OCI-LY7 (cell line): ENCODE measurements at regions not wholly inside any gene's neighbourhood (a gene's known extent, or its start where the extent isn't known, plus 50 kb on each side); places are given as distances from the start of the nearest gene placed in this dataset.

Experiments
- BruUV-seq: library from RNA; stranded (reverse); fragments of 400-500 nt; replicated peaks from 2 replicates; lab custom pipeline; 2021; lab: Mats Ljungman, UMichigan
- CTCF ChIA-PET: fragments of 300-600 bp; sonication (Branson Sonifier 250); formaldehyde crosslinking; loops from one replicate; lab custom pipeline; 2022; ENCODE audit warnings: antibody characterized with exemption; ENCODE audit not compliant: unreplicated experiment; lab: Charles Lee
- POLR2A ChIA-PET: fragments of 300-600 bp; sonication (Branson Sonifier 250); formaldehyde crosslinking; loops from one replicate; lab custom pipeline; 2022; ENCODE audit warnings: antibody characterized with exemption; lab: Charles Lee
- DNase-seq: peaks from one replicate; pipeline ENCODE4 v3.0.0-alpha.2; 2015; ENCODE audit warnings: low spot score
- H2AFZ ChIP-seq: fragments of 200-600 bp; sonication (generic), shearing (Covaris generic); 2 replicates; pipeline ENCODE4 v1.6.1; 2014; ENCODE audit warnings: mild to moderate bottlenecking, antibody characterized with exemption, low read length, moderate library complexity
- H3K27ac ChIP-seq: fragments of 200-600 bp; sonication (generic); 2 replicates; pipeline ENCODE4 v1.5.1; 2014; ENCODE audit warnings: mixed run types, low read depth, mild to moderate bottlenecking, moderate library complexity, low read length, inconsistent platforms; ENCODE audit not compliant: poor library complexity, severe bottlenecking
- H3K36me3 ChIP-seq: fragments of 200-600 bp; sonication (generic); 2 replicates; pipeline ENCODE4 v1.6.1; 2014; ENCODE audit warnings: mild to moderate bottlenecking, antibody characterized with exemption, low read length, moderate library complexity, mixed read lengths; ENCODE audit not compliant: insufficient read depth
- H3K4me1 ChIP-seq: fragments of 200-600 bp; sonication (generic); 2 replicates; pipeline ENCODE4 v1.5.1; 2014; ENCODE audit warnings: mild to moderate bottlenecking, low read length; ENCODE audit not compliant: insufficient read depth, poor library complexity, severe bottlenecking
- H3K4me2 ChIP-seq: fragments of 200-600 bp; sonication (generic); 2 replicates; pipeline ENCODE4 v1.6.1; 2014; ENCODE audit warnings: mild to moderate bottlenecking, low read length
- H3K4me3 ChIP-seq: fragments of 200-600 bp; sonication (generic); 2 replicates; pipeline ENCODE4 v1.5.1; 2014; ENCODE audit warnings: mild to moderate bottlenecking, low read depth, low read length; ENCODE audit not compliant: poor library complexity, severe bottlenecking
- H3K79me2 ChIP-seq: fragments of 200-600 bp; sonication (generic); 2 replicates; pipeline ENCODE4 v1.6.1; 2016; ENCODE audit warnings: low read depth, mild to moderate bottlenecking, low read length, moderate library complexity, mixed read lengths; ENCODE audit not compliant: insufficient read depth
- H3K9me2 ChIP-seq: fragments of 200-600 bp; sonication (generic); 2 replicates; pipeline ENCODE4 v1.6.1; 2016; ENCODE audit warnings: mild to moderate bottlenecking, low read length, mixed read lengths; ENCODE audit not compliant: insufficient read depth
- H3K9me3 ChIP-seq: fragments of 200-600 bp; sonication (generic); 2 replicates; pipeline ENCODE4 v1.6.1; 2014; ENCODE audit warnings: mild to moderate bottlenecking, mixed run types, low read length, mixed read lengths
- H4K20me1 ChIP-seq: fragments of 200-600 bp; sonication (generic); 2 replicates; pipeline ENCODE4 v1.6.1; 2014; ENCODE audit warnings: mild to moderate bottlenecking, antibody characterized with exemption, low read length, moderate library complexity, mixed read lengths; ENCODE audit not compliant: insufficient read depth
- EZH2phosphoT487 ChIP-seq: fragments of 200-600 bp; sonication (generic); IDR thresholded peaks from 2 replicates; pipeline ENCODE4 v1.6.1; 2018; ENCODE audit warnings: low read depth, borderline replicate concordance, mild to moderate bottlenecking, mixed run types, antibody characterized with exemption, low read length, moderate library complexity, mixed read lengths
- intact Hi-C: fragments of 100-400 bp; cut with micrococcal nuclease; formaldehyde crosslinking; loops from one replicate; pipeline ENCODE4 v1.10.0; 2022; ENCODE audit not compliant: unreplicated experiment
- TF ChIP-seq, protein P1 (sequence below): fragments of 200-600 bp; sonication (generic); conservative IDR thresholded peaks from 2 replicates; pipeline ENCODE4 v1.5.1; 2014; ENCODE audit warnings: mild to moderate bottlenecking, antibody characterized with exemption, low read length, moderate library complexity, mixed read lengths

DNA sequence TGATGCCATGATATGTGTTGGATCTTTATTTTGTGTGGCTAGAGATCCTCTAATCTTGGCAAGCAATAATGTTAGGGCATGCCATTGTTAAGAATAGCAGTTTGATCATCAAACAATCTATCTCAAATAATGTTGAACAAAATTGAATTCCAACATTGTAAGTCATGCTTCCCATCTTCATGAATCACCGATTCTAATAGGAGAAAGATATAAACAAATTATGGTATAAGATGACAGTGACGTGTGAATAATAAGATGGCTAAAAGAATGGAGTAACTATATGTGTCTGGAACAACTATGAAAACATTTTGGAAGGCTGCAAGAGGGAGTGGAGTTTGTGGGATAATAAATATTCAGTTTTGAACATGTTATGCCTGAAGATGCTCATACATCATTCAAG, 208.4 kb downstream of the DTHD1 start:
- intact Hi-C loops, result no loop called here
- Histone ChIP-seq H3K27ac (no peak overlapping the region), H3K4me1 (no peaks in the 10 kb centered on the region), H3K79me2 (no peaks in the 10 kb centered on the region), H3K4me3 (no peak overlapping the region), H2AFZ (no peak overlapping the region), H3K9me3 (no peaks in the 10 kb centered on the region), H3K9me2 (no peaks in the 10 kb centered on the region), H3K36me3 (no peaks in the 10 kb centered on the region), H4K20me1 (no peaks in the 10 kb centered on the region), H3K4me2 (no peak overlapping the region)
- no peak for DNase-seq
- TF ChIP-seq, protein P1, sequence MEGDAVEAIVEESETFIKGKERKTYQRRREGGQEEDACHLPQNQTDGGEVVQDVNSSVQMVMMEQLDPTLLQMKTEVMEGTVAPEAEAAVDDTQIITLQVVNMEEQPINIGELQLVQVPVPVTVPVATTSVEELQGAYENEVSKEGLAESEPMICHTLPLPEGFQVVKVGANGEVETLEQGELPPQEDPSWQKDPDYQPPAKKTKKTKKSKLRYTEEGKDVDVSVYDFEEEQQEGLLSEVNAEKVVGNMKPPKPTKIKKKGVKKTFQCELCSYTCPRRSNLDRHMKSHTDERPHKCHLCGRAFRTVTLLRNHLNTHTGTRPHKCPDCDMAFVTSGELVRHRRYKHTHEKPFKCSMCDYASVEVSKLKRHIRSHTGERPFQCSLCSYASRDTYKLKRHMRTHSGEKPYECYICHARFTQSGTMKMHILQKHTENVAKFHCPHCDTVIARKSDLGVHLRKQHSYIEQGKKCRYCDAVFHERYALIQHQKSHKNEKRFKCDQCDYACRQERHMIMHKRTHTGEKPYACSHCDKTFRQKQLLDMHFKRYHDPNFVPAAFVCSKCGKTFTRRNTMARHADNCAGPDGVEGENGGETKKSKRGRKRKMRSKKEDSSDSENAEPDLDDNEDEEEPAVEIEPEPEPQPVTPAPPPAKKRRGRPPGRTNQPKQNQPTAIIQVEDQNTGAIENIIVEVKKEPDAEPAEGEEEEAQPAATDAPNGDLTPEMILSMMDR, result no peak
- no peak for TF ChIP-seq EZH2phosphoT487
- no TSS peak for BruUV-seq
- ChIA-PET CTCF (no interaction called here), POLR2A (no interaction called here)

DNA sequence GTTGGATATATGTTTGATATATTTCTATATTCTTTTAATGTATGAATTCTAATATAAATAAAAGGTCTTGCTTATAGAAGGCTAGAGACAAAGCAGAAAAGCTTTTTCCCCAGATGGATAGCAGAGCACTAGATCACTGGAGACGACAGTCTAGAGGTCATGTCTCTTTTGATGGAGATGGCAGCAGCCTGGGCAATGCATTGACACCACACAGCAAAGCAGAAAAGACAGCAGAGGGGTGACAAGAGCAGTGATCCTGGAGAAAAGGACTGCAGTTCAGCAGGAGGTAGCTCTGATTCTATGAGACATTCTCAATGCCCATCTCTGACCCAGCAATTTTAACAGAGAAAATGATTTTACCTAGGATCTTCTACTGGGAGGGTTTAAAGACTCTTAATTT, 210.6 kb downstream of the DTHD1 start:
- Histone ChIP-seq H3K9me3 (no peaks in the 10 kb centered on the region), H3K4me1 (no peaks in the 10 kb centered on the region), H3K79me2 (no peaks in the 10 kb centered on the region), H3K4me2 (no peak overlapping the region), H4K20me1 (no peaks in the 10 kb centered on the region), H3K4me3 (no peak overlapping the region), H3K27ac (no peak overlapping the region), H3K9me2 (no peaks in the 10 kb centered on the region), H3K36me3 (no peaks in the 10 kb centered on the region), H2AFZ (no peak overlapping the region)
- ChIA-PET POLR2A (no interaction called here), CTCF (no interaction called here)
- no peak for TF ChIP-seq EZH2phosphoT487
- TF ChIP-seq, protein P1, result no peak
- DNase-seq, result no peak
- no TSS peak for BruUV-seq
- intact Hi-C loops, result no loop called here

DNA sequence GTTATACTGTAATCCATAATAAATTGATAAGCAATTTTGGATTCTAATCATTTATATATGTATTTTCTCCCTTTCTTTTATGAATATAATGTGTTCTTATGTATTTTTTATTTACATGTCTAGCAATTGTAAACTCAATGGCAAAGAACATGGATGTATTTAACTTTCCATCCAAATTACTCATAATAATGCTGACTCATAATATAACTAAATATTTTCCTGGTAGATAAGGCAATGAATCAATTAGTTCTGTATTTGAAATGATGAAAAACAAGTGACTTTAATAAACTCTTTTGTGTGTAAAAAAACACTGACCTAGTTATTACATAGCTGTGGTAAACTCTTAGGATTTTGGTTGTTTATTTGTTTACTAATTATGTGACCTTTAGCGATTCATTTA, 211.2 kb downstream of the DTHD1 start:
- no peak for DNase-seq
- Histone ChIP-seq H3K4me3 (no peak overlapping the region), H3K4me1 (no peaks in the 10 kb centered on the region), H4K20me1 (no peaks in the 10 kb centered on the region), H3K36me3 (no peaks in the 10 kb centered on the region), H2AFZ (no peak overlapping the region), H3K4me2 (no peak overlapping the region), H3K79me2 (no peaks in the 10 kb centered on the region), H3K9me3 (no peaks in the 10 kb centered on the region), H3K9me2 (no peaks in the 10 kb centered on the region), H3K27ac (no peak overlapping the region)
- intact Hi-C loops, result no loop called here
- ChIA-PET POLR2A (interaction anchor here (0.6 kb wide), 1 partner anchor 178 kb away, joined by 5 read pairs; no protein-coding TSS in a partner anchor), CTCF (no interaction called here)
- TF ChIP-seq EZH2phosphoT487, result no peak
- TF ChIP-seq, protein P1, result no peak
- BruUV-seq, result no TSS peak
